Breast epithelium (tissue), 4 donors: ENCODE measurements at regions not wholly inside any gene's neighbourhood (a gene's known extent, or its start where the extent isn't known, plus 50 kb on each side); places are given as distances from the start of the nearest gene placed in this dataset.

Experiments
- DNase-seq, 2 donors: peaks; one replicate each; pipeline ENCODE4 v3.0.0-alpha.2; 2019; ENCODE audit warnings: low spot score in 2 of 2
- H3K27ac ChIP-seq, 2 donors: fragments of 200-600 bp; sonication (generic) in 1 of 2; one replicate each; pipeline ENCODE4 v1.5.1; 2016 to 2019; ENCODE audit warnings: mild to moderate bottlenecking in 1 of 2
- H3K27me3 ChIP-seq, 2 donors: fragments of 200-600 bp; sonication (generic) in 1 of 2; one replicate each; pipeline versions ENCODE4 v1.5.1 to v1.6.0; 2017 to 2019; ENCODE audit warnings: control low read depth in 1 of 2, mild to moderate bottlenecking in 1 of 2
- H3K36me3 ChIP-seq: fragments of 200-600 bp; one replicate; pipeline ENCODE4 v1.5.1; 2019
- H3K4me1 ChIP-seq, 2 donors: fragments of 200-600 bp; sonication (generic); one replicate each; pipeline ENCODE4 v1.5.1; 2016 to 2019; ENCODE audit warnings: control low read depth in 1 of 2
- H3K4me3 ChIP-seq, 3 donors: fragments of 200-600 bp; sonication (generic); 1 replicate in 2 of 3; 2 replicates in 1 of 3; pipeline ENCODE4 v1.5.1; 2016 to 2019; ENCODE audit warnings: mild to moderate bottlenecking in 3 of 3, moderate library complexity in 2 of 3
- H3K9me3 ChIP-seq, 2 donors: fragments of 200-600 bp; sonication (generic) in 1 of 2; one replicate each; pipeline ENCODE4 v1.5.1; 2016 to 2019; ENCODE audit warnings: control low read depth in 1 of 2
- CTCF ChIP-seq, 3 donors: fragments of 450-650 bp; IDR thresholded peaks; one replicate each; pipeline ENCODE4 v1.5.1; 2016 to 2017; ENCODE audit warnings: antibody characterized with exemption in 3 of 3, mild to moderate bottlenecking in 3 of 3, moderate library complexity in 3 of 3
- POLR2A ChIP-seq: fragments of 450-650 bp; IDR thresholded peaks from one replicate; pipeline ENCODE4 v1.6.1; 2016; ENCODE audit warnings: antibody characterized with exemption, mild to moderate bottlenecking, moderate library complexity
- POLR2AphosphoS5 ChIP-seq, 3 donors: sonication (generic); formaldehyde crosslinking; IDR thresholded peaks; one replicate each; pipeline ENCODE4 v1.6.1; 2017; ENCODE audit warnings: antibody characterized with exemption in 3 of 3
- intact Hi-C: fragments of 100-400 bp; cut with DNase I; formaldehyde crosslinking; loops from one replicate; pipeline ENCODE4 v1.15.1; 2023; ENCODE audit warnings: low total_unique reads

DNA sequence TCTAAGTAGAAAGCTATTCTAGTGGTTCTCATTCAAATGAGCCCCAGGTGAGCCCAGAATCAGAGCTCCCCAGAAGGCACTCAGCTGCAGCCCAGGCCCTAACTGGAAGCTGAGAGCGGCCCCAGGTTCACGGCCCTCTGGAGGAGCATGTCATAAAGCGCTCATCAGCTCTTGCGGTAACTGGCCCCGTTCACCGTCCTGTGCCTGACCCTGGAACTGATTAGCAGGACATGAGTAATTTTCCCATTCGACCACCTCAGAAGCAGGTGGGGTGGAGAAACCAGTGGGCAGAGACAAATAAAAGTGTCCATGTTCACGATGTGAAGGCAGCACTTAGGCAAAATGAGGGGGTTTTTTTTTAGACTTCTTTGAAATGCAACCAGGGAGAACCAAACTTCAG is 136.1 kb upstream of the LYZL2 start:
- peaks cover 14 to 17% of the 10 kb centered on the region in 2 donors for H3K9me3 ChIP-seq
- H3K4me3 ChIP-seq = no peak overlapping the region
- intact Hi-C loops = no loop called here
- DNase-seq = no peak
- H3K27ac ChIP-seq = no peak overlapping the region
- no peaks in the 10 kb centered on the region for H3K27me3 ChIP-seq
- no peaks in the 10 kb centered on the region for H3K4me1 ChIP-seq
- no peaks in the 10 kb centered on the region for H3K36me3 ChIP-seq
- no peak for TF ChIP-seq POLR2AphosphoS5 (IDR thresholded peaks at IDR 0.05)
- TF ChIP-seq POLR2A = no peak

GRCh38 chr10:30765022-30765615 is 135.6 kb upstream of the LYZL2 start:
- intact Hi-C loops = no loop called here
- no peak overlapping the region for H3K27ac ChIP-seq

DNA sequence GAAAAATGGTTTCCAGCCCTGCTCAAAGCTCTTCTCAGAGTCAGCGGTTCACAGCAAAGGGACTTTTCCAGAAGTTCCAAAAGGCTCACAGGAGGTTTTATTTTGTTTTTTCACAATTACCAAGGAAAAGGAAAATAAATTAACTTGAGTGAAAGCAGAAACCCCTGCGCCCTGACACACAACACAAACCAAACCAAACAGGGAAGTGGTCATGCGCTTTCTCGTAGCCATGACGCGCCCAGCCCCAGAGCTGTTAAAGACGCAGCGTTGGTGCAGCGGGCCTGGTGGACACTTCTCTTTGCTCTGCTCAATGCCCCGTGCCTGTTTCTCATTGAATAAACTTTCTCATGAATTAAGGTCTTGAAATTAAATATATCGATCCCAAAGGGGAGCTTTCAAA is 134.4 kb upstream of the LYZL2 start:
- Histone ChIP-seq H3K4me3 (no peak overlapping the region), H3K27ac (no peak overlapping the region), H3K4me1 (no peaks in the 10 kb centered on the region), H3K27me3 (no peaks in the 10 kb centered on the region), H3K9me3 (peaks cover 0 to 4% of the 10 kb centered on the region in 2 donors), H3K36me3 (no peaks in the 10 kb centered on the region)
- no peak for DNase-seq
- no peak for TF ChIP-seq POLR2AphosphoS5 (IDR thresholded peaks at IDR 0.05)
- TF ChIP-seq CTCF (IDR thresholded peaks at IDR 0.05) = no peak
- TF ChIP-seq POLR2A = no peak
- intact Hi-C loops = no loop called here

More at GRCh38 chr10:30765022-30765615, 135.6 kb upstream of the LYZL2 start:
- no peak overlapping the region for H3K4me3 ChIP-seq
- H3K9me3 ChIP-seq = peaks cover 9 to 12% of the 10 kb centered on the region in 2 donors
- TF ChIP-seq POLR2A = no peak
- TF ChIP-seq CTCF (IDR thresholded peaks at IDR 0.05) = no peak
- H3K36me3 ChIP-seq = no peaks in the 10 kb centered on the region
- no peaks in the 10 kb centered on the region for H3K4me1 ChIP-seq
- no peaks in the 10 kb centered on the region for H3K27me3 ChIP-seq
- no peak for DNase-seq

DNA sequence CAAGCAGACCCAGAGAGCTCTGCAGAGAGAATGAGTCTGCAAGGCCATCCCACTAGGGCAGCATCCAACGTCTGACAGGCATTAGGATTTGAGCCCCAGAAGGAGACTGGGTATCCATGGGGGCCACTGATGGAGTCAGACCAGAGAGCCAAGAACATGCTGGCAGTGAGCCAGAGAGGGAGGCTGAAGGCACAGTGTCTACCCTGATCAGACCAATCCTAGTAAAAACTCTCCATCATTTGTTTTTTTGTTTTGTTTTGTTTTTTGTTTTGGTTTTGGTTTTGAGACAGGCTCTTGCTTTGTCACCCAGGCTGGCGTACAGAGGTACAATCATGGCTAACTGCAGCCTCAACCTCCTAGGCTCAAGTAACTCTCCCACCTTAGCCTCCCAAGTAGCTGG is 133.1 kb upstream of the LYZL2 start:
- Histone ChIP-seq H3K4me3 (no peak overlapping the region), H3K27ac (no peak overlapping the region), H3K36me3 (no peaks in the 10 kb centered on the region), H3K4me1 (no peaks in the 10 kb centered on the region), H3K27me3 (no peaks in the 10 kb centered on the region), H3K9me3 (peaks cover 0 to 4% of the 10 kb centered on the region in 2 donors)
- TF ChIP-seq POLR2A = no peak
- TF ChIP-seq CTCF (IDR thresholded peaks at IDR 0.05) = no peak
- no peak for TF ChIP-seq POLR2AphosphoS5 (IDR thresholded peaks at IDR 0.05)
- no peak for DNase-seq
- intact Hi-C loops = no loop called here

DNA sequence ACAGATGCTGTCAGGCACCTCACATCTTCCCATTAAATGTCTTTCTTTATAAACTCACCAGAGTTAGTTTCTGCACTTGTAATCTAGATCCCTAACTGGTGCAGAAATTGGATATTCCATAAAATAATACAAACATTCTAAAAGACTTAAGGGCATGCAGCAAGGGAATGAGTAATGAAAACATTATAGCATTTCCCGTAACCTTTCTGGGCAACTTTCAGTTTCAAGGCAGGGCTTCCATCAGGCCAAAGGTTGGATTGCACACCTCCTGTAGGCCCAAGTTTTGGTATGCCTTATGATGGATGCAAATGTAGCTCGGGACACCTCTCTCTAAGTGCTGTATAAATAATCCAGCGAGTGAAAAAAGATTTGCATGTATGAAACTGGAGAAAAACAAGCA is 129.9 kb upstream of the LYZL2 start:
- intact Hi-C loops = no loop called here
- Histone ChIP-seq H3K36me3 (no peaks in the 10 kb centered on the region), H3K27me3 (no peaks in the 10 kb centered on the region), H3K9me3 (peaks cover 0 to 4% of the 10 kb centered on the region in 2 donors), H3K27ac (no peak overlapping the region), H3K4me1 (no peaks in the 10 kb centered on the region), H3K4me3 (no peak overlapping the region)
- TF ChIP-seq POLR2AphosphoS5 (IDR thresholded peaks at IDR 0.05) (no peak), CTCF (IDR thresholded peaks at IDR 0.05) (no peak), POLR2A (no peak)
- DNase-seq = no peak

GRCh38 chr10:30758338-30758737 is 128.8 kb upstream of the LYZL2 start:
- H3K36me3 ChIP-seq = no peaks in the 10 kb centered on the region
- no peak overlapping the region for H3K4me3 ChIP-seq
- intact Hi-C loops = no loop called here
- no peak for DNase-seq
- H3K9me3 ChIP-seq = peaks cover 0 to 4% of the 10 kb centered on the region in 2 donors
- no peak overlapping the region for H3K27ac ChIP-seq
- TF ChIP-seq POLR2A = no peak
- TF ChIP-seq POLR2AphosphoS5 (IDR thresholded peaks at IDR 0.05) = no peak
- TF ChIP-seq CTCF (IDR thresholded peaks at IDR 0.05) = no peak
- H3K27me3 ChIP-seq = no peaks in the 10 kb centered on the region
- no peaks in the 10 kb centered on the region for H3K4me1 ChIP-seq
